Activated B cell treated with CpG ODN at 0.5 μM for 24 hours (primary cell): ENCODE measurements at regions not wholly inside any gene's neighbourhood (a gene's known extent, or its start where the extent isn't known, plus 50 kb on each side); places are given as distances from the start of the nearest gene placed in this dataset.
"Not testable (repeated sequence)": the region's sequence is repeated elsewhere in the genome, so short reads cannot be mapped to it uniquely, and the experiment has no call there.

Experiments used
- ATAC-seq: fragments of 200-7000 bp; cut with Tn5 transposase; one replicate; pipeline ENCODE4 v1.10.0; 2021; ENCODE audit warnings: low read depth, mild to moderate bottlenecking, moderate library complexity
- CTCF ChIA-PET: fragments of 350-600 bp; sonication (Branson Sonifier 250); formaldehyde crosslinking; loops from one replicate; lab custom pipeline; 2021; ENCODE audit warnings: antibody characterized with exemption; lab: Charles Lee
- POLR2A ChIA-PET: fragments of 350-600 bp; sonication (Branson Sonifier 250); formaldehyde crosslinking; loops from one replicate; lab custom pipeline; 2021; ENCODE audit warnings: antibody characterized with exemption; lab: Charles Lee
- DNase-seq: peaks from one replicate; pipeline ENCODE4 v3.0.0; 2022
- H3K27ac Mint-ChIP-seq: one replicate; pipeline ENCODE4 v1.8.0; 2020; ENCODE audit warnings: mixed read lengths
- H3K27me3 Mint-ChIP-seq: one replicate; pipeline ENCODE4 v1.8.0; 2021; ENCODE audit warnings: mixed read lengths
- H3K36me3 Mint-ChIP-seq: one replicate; pipeline ENCODE4 v1.8.0; 2021; ENCODE audit warnings: low read depth, mixed read lengths
- H3K4me1 Mint-ChIP-seq: one replicate; pipeline ENCODE4 v1.8.0; 2021; ENCODE audit warnings: mixed read lengths
- H3K4me3 Mint-ChIP-seq: one replicate; pipeline ENCODE4 v1.8.0; 2020; ENCODE audit warnings: mild to moderate bottlenecking, mixed read lengths
- H3K9me3 Mint-ChIP-seq: one replicate; pipeline ENCODE4 v1.8.0; 2020; ENCODE audit warnings: mixed read lengths
- intact Hi-C: fragments of 100-400 bp; cut with micrococcal nuclease; formaldehyde crosslinking; loops from one replicate; pipeline ENCODE4 v1.15.1; 2024
- TF ChIP-seq, protein P1 (sequence below): fragments of 200-600 bp; IDR thresholded peaks from one replicate; pipeline ENCODE4 v1.8.0; 2022; ENCODE audit warnings: antibody characterized with exemption, mild to moderate bottlenecking

DNA sequence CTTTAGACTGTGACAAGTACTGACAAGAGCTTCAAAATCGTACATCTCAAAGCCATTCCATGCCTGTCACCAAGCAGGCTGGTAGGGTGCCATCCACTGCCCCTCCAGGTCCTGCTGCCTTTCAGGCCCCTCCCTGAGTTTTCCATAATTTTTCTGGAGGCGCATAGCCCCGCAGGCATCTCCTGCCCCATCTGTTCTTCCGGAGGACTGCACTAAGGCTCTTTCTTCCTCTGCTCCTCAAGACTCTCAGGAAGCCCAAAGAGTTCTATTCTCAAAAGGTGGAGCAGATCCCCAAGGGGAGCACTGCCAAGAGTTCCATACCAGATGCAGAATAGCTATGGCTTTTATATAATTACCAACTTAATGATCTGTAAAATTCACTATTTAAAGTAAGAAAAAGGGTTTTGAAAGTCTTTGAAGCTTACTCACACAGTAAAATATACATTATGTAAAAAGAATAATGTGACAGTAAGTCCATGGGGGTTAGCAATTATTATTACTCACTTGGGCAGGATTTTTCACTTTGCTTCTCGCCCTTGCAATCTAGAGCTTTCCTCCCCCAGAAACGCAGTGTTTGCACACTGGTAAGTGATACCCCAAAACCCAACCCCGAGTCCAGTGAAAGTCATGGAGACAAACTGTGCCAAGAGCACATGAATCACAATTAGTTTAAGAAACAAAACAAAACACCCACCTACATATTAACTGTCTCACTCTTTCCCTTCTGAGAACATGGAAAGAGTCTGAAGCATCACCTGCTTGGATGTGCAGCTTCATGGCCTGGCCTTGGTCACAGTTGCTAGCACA, 114.1 kb upstream of the DAPK1 start:
- H3K36me3 Mint-ChIP-seq, result no peaks in the 10 kb centered on the region
- ChIA-PET CTCF (no interaction called here), POLR2A (no interaction called here)
- H3K4me3 Mint-ChIP-seq, result no peak overlapping the region
- ATAC-seq (no peak), DNase-seq (no peak)
- H3K27ac Mint-ChIP-seq, result no peak overlapping the region
- intact Hi-C loops, result no loop called here
- peaks cover 2% of the 10 kb centered on the region for H3K27me3 Mint-ChIP-seq
- no peaks in the 10 kb centered on the region for H3K4me1 Mint-ChIP-seq
- H3K9me3 Mint-ChIP-seq, result no peaks in the 10 kb centered on the region
- TF ChIP-seq, protein P1, sequence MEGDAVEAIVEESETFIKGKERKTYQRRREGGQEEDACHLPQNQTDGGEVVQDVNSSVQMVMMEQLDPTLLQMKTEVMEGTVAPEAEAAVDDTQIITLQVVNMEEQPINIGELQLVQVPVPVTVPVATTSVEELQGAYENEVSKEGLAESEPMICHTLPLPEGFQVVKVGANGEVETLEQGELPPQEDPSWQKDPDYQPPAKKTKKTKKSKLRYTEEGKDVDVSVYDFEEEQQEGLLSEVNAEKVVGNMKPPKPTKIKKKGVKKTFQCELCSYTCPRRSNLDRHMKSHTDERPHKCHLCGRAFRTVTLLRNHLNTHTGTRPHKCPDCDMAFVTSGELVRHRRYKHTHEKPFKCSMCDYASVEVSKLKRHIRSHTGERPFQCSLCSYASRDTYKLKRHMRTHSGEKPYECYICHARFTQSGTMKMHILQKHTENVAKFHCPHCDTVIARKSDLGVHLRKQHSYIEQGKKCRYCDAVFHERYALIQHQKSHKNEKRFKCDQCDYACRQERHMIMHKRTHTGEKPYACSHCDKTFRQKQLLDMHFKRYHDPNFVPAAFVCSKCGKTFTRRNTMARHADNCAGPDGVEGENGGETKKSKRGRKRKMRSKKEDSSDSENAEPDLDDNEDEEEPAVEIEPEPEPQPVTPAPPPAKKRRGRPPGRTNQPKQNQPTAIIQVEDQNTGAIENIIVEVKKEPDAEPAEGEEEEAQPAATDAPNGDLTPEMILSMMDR, result no peak

DNA sequence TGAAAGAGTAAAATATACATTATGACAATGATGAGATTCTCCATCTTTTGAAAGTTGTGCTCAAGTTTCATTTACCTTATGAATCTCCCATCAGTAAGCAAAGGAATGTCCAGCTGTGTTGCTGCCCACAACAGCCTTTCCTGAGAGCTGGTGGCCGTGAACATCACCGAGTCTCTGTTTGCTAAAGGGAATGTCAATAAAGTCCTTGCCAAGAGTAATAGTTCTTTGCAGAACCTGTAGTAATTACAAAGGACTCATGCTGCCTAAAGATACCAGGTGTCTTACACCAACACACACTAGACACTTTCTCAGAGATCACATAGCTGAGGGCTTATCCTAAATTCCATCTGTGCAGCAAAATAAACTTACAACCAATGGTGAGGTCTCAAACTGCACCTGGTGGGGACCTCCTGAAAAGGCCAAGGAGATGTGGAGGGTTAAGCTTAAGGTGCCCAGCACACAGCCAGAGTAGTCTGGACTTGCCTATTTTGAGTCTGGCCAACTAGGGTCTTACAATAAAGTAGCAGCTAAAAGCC, 111.1 kb upstream of the DAPK1 start:
- DNase-seq, result no peak
- POLR2A ChIA-PET, result no interaction called here
- TF ChIP-seq, protein P1, result no peak
- intact Hi-C loops, result no loop called here
- Mint-ChIP-seq H3K9me3 (no peaks in the 10 kb centered on the region), H3K27me3 (peaks cover 2% of the 10 kb centered on the region), H3K27ac (no peak overlapping the region), H3K4me1 (no peaks in the 10 kb centered on the region), H3K4me3 (no peak overlapping the region), H3K36me3 (no peaks in the 10 kb centered on the region)
- CTCF ChIA-PET, result no interaction called here
- no peak for ATAC-seq

DNA sequence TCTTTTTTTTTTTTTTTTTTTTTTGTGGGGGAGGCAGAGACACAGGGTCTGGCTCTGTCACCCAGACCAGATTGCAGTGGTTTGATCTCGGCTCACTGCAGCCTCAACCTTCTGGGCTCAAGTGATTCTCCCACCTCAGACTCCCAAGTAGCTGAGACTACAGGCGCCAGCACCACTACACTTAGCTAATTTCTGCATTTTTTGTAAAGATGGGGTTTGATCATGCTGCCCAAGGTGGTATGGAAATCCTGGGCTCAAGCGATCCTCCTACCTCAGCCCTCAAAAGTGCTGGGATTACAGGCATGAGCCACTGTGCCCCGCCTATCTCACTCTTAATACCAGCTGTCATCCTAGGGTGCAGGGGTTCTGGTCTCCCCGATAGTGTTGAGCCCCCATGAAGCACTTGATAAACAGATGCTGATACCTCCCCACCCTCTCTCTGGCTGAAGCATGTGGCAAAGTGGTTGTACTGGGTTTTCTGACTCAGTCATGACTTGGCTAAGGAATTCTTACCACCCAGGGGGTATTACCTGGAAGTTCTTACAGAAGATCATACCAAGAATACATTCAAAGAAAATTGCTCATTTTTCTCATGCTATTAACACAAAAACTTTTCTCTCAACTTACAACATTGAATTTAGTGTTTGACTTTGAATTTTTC, 110.2 kb upstream of the DAPK1 start:
- peaks cover 2% of the 10 kb centered on the region for H3K27me3 Mint-ChIP-seq
- DNase-seq (no peak), ATAC-seq (no peak)
- no peak overlapping the region for H3K27ac Mint-ChIP-seq
- TF ChIP-seq, protein P1, result no peak
- no peak overlapping the region for H3K4me3 Mint-ChIP-seq
- H3K36me3 Mint-ChIP-seq, result no peaks in the 10 kb centered on the region
- ChIA-PET POLR2A (no interaction called here), CTCF (no interaction called here)
- H3K9me3 Mint-ChIP-seq, result no peaks in the 10 kb centered on the region
- no peaks in the 10 kb centered on the region for H3K4me1 Mint-ChIP-seq
- intact Hi-C loops, result no loop called here

DNA sequence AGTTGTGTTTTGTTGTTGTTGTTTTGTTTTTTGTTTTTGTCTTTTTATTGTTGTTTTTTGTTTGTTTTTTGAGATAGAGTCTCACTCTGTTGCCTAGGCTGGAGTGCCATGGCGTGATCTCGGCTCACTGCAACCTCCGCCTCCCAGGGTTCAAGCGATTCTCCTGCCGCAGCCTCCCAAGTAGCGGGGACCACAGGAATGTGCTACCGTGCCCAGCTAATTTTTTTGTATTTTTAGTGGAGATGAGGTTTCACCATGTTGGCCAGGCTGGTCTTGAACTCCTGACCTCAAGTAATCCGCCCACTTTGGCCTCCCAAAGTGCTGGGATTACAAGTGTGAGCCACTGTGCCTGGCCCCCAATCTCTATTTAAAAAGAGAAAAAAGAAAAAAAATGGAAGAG, 109.0 kb upstream of the DAPK1 start:
- H3K27ac Mint-ChIP-seq, H3K27me3 Mint-ChIP-seq, H3K9me3 Mint-ChIP-seq, intact Hi-C loops, H3K36me3 Mint-ChIP-seq, H3K4me3 Mint-ChIP-seq, DNase-seq, ATAC-seq, H3K4me1 Mint-ChIP-seq, POLR2A ChIA-PET, CTCF ChIA-PET: not testable (repeated sequence)

DNA sequence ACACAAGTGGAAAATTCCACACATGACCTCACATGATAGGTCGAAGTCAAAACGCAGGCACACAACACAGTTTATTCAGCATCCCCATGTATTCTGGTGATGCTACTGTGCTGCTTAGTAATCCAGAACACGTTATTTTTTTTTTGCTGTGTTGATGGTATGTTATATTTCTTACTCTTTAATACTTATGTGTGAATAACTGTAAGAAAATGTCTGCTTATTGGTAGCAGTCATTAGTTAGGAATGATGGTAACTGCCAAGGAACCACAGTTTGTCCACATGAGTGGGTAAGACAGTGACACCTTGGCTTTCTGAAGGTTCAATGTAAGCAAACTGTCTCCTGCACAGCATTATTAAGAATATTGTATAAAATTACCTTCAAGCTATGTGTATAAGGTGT, 107.7 kb upstream of the DAPK1 start:
- CTCF ChIA-PET, result no interaction called here
- intact Hi-C loops, result no loop called here
- no peak overlapping the region for H3K27ac Mint-ChIP-seq
- DNase-seq, result no peak
- no peaks in the 10 kb centered on the region for H3K36me3 Mint-ChIP-seq
- H3K9me3 Mint-ChIP-seq, result no peaks in the 10 kb centered on the region
- POLR2A ChIA-PET, result no interaction called here
- H3K4me1 Mint-ChIP-seq, result no peaks in the 10 kb centered on the region
- no peak for ATAC-seq
- peaks cover 2% of the 10 kb centered on the region for H3K27me3 Mint-ChIP-seq
- H3K4me3 Mint-ChIP-seq, result no peak overlapping the region
- TF ChIP-seq, protein P1, result no peak
